Sigmoid colon (tissue), 6 donors: ENCODE measurements at regions not wholly inside any gene's neighbourhood (a gene's known extent, or its start where the extent isn't known, plus 50 kb on each side); places are given as distances from the start of the nearest gene placed in this dataset.

ENCODE experiments used
- DNase-seq: peaks from one replicate; pipeline ENCODE4 v3.0.0-alpha.2; 2019
- H3K27ac ChIP-seq, 4 donors: fragments of 200-600 bp; sonication (generic); one replicate each; pipeline ENCODE4 v1.5.1; 2016 to 2019; ENCODE audit warnings: mild to moderate bottlenecking in 1 of 4
- H3K27me3 ChIP-seq, 3 donors: fragments of 200-600 bp; sonication (generic); one replicate each; pipeline ENCODE4 v1.5.1; 2019; ENCODE audit warnings: mild to moderate bottlenecking in 1 of 3
- H3K36me3 ChIP-seq, 4 donors: fragments of 200-600 bp; sonication (generic); one replicate each; pipeline ENCODE4 v1.5.1; 2016 to 2019
- H3K4me1 ChIP-seq, 4 donors: fragments of 200-600 bp; sonication (generic); one replicate each; pipeline ENCODE4 v1.5.1; 2017 to 2019
- H3K4me3 ChIP-seq, 4 donors: fragments of 200-600 bp; sonication (generic); one replicate each; pipeline ENCODE4 v1.5.1; 2017 to 2019; ENCODE audit warnings: mild to moderate bottlenecking in 2 of 4, moderate library complexity in 1 of 4
- H3K9me3 ChIP-seq, 4 donors: fragments of 200-600 bp in 3 of 4; sonication (generic) in 3 of 4; one replicate each; pipeline versions ENCODE4 v1.5.1 to v1.6.1; 2013 to 2019
- EP300 ChIP-seq, 4 donors: sonication (generic); formaldehyde crosslinking; IDR thresholded peaks; one replicate each; pipeline ENCODE4 v1.6.1; 2017; ENCODE audit warnings: antibody characterized with exemption in 4 of 4
- POLR2A ChIP-seq, 2 donors: fragments of 450-650 bp; IDR thresholded peaks; one replicate each; pipeline ENCODE4 v1.6.1; 2016; ENCODE audit warnings: antibody characterized with exemption in 2 of 2, mild to moderate bottlenecking in 2 of 2, moderate library complexity in 2 of 2
- POLR2AphosphoS5 ChIP-seq, 4 donors: sonication (generic); formaldehyde crosslinking; IDR thresholded peaks; one replicate each; pipeline ENCODE4 v1.6.1; 2017; ENCODE audit warnings: antibody characterized with exemption in 4 of 4
- WGBS, 2 donors: extraction: QIAGEN DNeasy Blood & Tissue Kit; methylation state at CpG; one replicate each; pipeline ENCODE4 v1.1.7; 2013; 5-methylcytosine and 5-hydroxymethylcytosine counted together
- intact Hi-C: fragments of 100-400 bp; cut with DNase I; formaldehyde crosslinking; loops from one replicate; pipeline ENCODE4 v1.15.1; 2023
- TF ChIP-seq, protein P1 (sequence below), 4 experiments: fragments of 450-650 bp in 3 of 4; fragments of 200-600 bp in 1 of 4; IDR thresholded peaks; one replicate each; pipeline ENCODE4 v1.5.1; 2016 to 2019; ENCODE audit warnings: antibody characterized with exemption in 4 of 4, mild to moderate bottlenecking in 3 of 4, moderate library complexity in 2 of 4
- donor health status: healthy with polysubstance abuse.
- donor health status: healthy.

GRCh38 chr6:1109134-1109533, 202.8 kb upstream of the FOXQ1 start:
- WGBS, 2 donors = 75 to 97% methylated on average over 2 of the region's 2 CpGs
- no peak for DNase-seq
- TF ChIP-seq, protein P1, sequence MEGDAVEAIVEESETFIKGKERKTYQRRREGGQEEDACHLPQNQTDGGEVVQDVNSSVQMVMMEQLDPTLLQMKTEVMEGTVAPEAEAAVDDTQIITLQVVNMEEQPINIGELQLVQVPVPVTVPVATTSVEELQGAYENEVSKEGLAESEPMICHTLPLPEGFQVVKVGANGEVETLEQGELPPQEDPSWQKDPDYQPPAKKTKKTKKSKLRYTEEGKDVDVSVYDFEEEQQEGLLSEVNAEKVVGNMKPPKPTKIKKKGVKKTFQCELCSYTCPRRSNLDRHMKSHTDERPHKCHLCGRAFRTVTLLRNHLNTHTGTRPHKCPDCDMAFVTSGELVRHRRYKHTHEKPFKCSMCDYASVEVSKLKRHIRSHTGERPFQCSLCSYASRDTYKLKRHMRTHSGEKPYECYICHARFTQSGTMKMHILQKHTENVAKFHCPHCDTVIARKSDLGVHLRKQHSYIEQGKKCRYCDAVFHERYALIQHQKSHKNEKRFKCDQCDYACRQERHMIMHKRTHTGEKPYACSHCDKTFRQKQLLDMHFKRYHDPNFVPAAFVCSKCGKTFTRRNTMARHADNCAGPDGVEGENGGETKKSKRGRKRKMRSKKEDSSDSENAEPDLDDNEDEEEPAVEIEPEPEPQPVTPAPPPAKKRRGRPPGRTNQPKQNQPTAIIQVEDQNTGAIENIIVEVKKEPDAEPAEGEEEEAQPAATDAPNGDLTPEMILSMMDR (IDR thresholded peaks at IDR 0.05) = no peak
- TF ChIP-seq POLR2A (IDR thresholded peaks at IDR 0.05) (no peak), EP300 (IDR thresholded peaks at IDR 0.05) (no peak), POLR2AphosphoS5 (IDR thresholded peaks at IDR 0.05) (no peak)
- no peaks in the 10 kb centered on the region for H3K27me3 ChIP-seq
- H3K4me3 ChIP-seq = no peak overlapping the region
- intact Hi-C loops = no loop called here
- no peaks in the 10 kb centered on the region for H3K4me1 ChIP-seq
- no peaks in the 10 kb centered on the region for H3K36me3 ChIP-seq
- H3K9me3 ChIP-seq = no peaks in the 10 kb centered on the region
- H3K27ac ChIP-seq = no peak overlapping the region

DNA sequence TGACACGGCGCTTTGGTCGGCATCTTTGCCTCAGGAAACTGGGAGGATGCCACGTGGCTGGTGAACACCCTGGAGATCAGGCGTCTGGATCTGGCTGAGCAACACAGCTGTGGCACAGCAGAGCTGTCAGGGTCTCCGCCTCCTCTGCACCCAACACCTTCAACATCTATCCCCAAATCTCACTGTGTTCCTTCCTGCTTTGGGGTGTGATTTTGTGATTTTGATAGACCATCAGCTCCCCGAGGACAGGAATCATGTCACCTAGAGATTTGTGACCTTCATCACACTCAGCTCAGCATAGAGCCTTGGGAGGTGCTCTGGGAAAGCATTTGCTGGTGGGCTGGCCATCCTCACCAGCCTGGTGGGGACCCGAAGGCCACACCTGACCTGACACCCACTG, 203.7 kb upstream of the FOXQ1 start:
- H3K27ac ChIP-seq = no peak overlapping the region
- no peaks in the 10 kb centered on the region for H3K36me3 ChIP-seq
- TF ChIP-seq, protein P1 (IDR thresholded peaks at IDR 0.05) = no peak
- intact Hi-C loops = no loop called here
- no peak for DNase-seq
- no peak overlapping the region for H3K4me3 ChIP-seq
- 92 to 95% methylated on average over 8 of the region's 8 CpGs for WGBS, 2 donors
- H3K4me1 ChIP-seq = peaks cover 0 to 3% (median 1%) of the 10 kb centered on the region in 4 donors
- H3K9me3 ChIP-seq = no peaks in the 10 kb centered on the region
- H3K27me3 ChIP-seq = no peaks in the 10 kb centered on the region

GRCh38 chr6:1107578-1107977, 204.3 kb upstream of the FOXQ1 start:
- no peak for DNase-seq
- intact Hi-C loops = no loop called here
- H3K27me3 ChIP-seq = no peaks in the 10 kb centered on the region
- H3K4me3 ChIP-seq = no peak overlapping the region
- no peaks in the 10 kb centered on the region for H3K36me3 ChIP-seq
- peaks cover 0 to 3% (median 1%) of the 10 kb centered on the region in 4 donors for H3K4me1 ChIP-seq
- H3K27ac ChIP-seq = no peak overlapping the region
- H3K9me3 ChIP-seq = no peaks in the 10 kb centered on the region
- TF ChIP-seq, protein P1 (IDR thresholded peaks at IDR 0.05) = no peak
- no peak for TF ChIP-seq POLR2AphosphoS5 (IDR thresholded peaks at IDR 0.05)
- no peak for TF ChIP-seq POLR2A (IDR thresholded peaks at IDR 0.05)
- no peak for TF ChIP-seq EP300 (IDR thresholded peaks at IDR 0.05)
- 94% methylated on average over 4 of the region's 4 CpGs for WGBS, 2 donors

DNA sequence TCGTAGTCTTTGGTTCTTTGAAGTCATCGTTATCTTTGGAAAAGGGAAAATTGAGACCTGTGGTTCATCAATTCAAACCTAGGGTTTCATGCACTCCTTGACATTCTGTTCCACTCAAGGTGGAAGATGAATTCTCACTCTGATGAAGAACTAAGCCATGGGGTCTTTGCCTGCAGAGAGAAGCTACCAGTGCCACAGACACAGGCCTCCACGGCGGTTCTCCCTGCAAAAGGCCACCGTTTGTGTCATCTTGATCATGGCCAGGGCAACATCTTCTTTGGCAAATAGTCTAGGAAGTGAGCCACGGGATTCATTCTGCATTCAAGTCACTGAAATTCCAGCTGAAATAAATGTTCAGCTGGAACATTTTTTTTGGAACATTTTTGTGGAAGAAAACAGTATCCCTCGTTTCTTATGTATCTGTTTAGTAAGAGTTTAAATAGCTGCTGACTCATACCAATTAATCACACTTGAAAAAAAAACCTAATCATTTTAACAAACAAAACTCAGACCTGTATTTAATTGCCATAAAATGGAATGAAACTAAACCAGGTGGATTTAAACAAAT, 206.0 kb upstream of the FOXQ1 start:
- Histone ChIP-seq H3K27ac (no peak overlapping the region), H3K4me1 (peaks cover 0 to 3% (median 1%) of the 10 kb centered on the region in 4 donors), H3K4me3 (no peak overlapping the region), H3K36me3 (no peaks in the 10 kb centered on the region), H3K27me3 (no peaks in the 10 kb centered on the region), H3K9me3 (no peaks in the 10 kb centered on the region)
- whole genome bisulfite sequencing, 2 donors = 80 to 81% methylated on average over 7 of the region's 7 CpGs
- DNase-seq = no peak
- TF ChIP-seq, protein P1 (IDR thresholded peaks at IDR 0.05) = no peak
- TF ChIP-seq POLR2A (IDR thresholded peaks at IDR 0.05) = no peak
- intact Hi-C loops = no loop called here

- WGBS, 2 donors = 66 to 72% methylated on average over 8 of the region's 8 CpGs
- Histone ChIP-seq H3K27me3 (no peaks in the 10 kb centered on the region), H3K27ac (no peak overlapping the region), H3K9me3 (no peaks in the 10 kb centered on the region), H3K36me3 (no peaks in the 10 kb centered on the region), H3K4me3 (no peak overlapping the region), H3K4me1 (peaks cover 0 to 3% (median 1%) of the 10 kb centered on the region in 4 donors)
- intact Hi-C loops = no loop called here
- DNase-seq = no peak
- TF ChIP-seq EP300 (IDR thresholded peaks at IDR 0.05) = no peak
- TF ChIP-seq POLR2A (IDR thresholded peaks at IDR 0.05) = no peak
- TF ChIP-seq, protein P1 (IDR thresholded peaks at IDR 0.05) = no peak
- no peak for TF ChIP-seq POLR2AphosphoS5 (IDR thresholded peaks at IDR 0.05)
Measured at GRCh38 chr6:1104988-1105670, 206.8 kb upstream of the FOXQ1 start.
